Tibial nerve (tissue), 4 donors: ENCODE measurements at regions not wholly inside any gene's neighbourhood (a gene's known extent, or its start where the extent isn't known, plus 50 kb on each side); places are given as distances from the start of the nearest gene placed in this dataset.

Source experiments
- EP300 ChIP-seq, 2 donors: sonication (generic); formaldehyde crosslinking; IDR thresholded peaks; one replicate each; pipeline ENCODE4 v1.6.1; 2017; ENCODE audit warnings: antibody characterized with exemption in 2 of 2, mild to moderate bottlenecking in 1 of 2
- POLR2A ChIP-seq, 2 donors: fragments of 450-650 bp; IDR thresholded peaks; one replicate each; pipeline ENCODE4 v1.6.1; 2017; ENCODE audit warnings: antibody characterized with exemption in 2 of 2, mild to moderate bottlenecking in 2 of 2, moderate library complexity in 2 of 2
- TF ChIP-seq, protein P1 (sequence below), 5 experiments: fragments of 200-600 bp in 3 of 5; fragments of 450-650 bp in 2 of 5; sonication (generic) in 3 of 5; IDR thresholded peaks; one replicate each; pipeline ENCODE4 v1.5.1; 2016 to 2019; ENCODE audit warnings: antibody characterized with exemption in 5 of 5, mild to moderate bottlenecking in 3 of 5, moderate library complexity in 2 of 5

DNA sequence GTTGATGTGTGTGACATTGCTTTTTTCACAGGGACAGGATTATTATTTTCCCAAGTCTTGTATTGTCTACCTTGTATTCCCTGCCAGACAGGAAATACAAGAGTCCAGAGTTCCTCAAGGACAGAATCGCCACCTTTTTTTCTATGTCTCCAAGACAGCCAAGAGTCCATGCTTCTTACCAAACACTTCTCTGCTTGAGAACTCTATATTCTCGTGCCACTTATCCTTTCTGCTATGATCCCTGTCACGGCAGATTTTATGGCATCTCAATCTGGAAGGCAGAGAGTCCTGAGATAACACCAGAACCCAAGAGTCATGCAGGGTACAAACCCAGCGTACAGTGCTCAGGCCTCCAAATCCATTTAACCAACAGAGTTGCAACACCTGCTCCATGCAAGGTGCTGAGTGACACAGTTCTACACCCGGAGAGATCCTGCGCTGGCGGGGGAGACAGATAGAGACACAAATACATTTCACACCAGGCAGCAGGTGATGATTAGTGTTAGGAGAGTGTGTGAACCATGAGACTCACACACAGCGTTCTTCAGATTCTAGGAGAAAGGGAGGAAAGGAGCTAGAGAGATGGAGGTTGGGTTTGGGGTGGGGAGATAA is 107.6 kb downstream of the NAV1 start:
- TF ChIP-seq, protein P1, sequence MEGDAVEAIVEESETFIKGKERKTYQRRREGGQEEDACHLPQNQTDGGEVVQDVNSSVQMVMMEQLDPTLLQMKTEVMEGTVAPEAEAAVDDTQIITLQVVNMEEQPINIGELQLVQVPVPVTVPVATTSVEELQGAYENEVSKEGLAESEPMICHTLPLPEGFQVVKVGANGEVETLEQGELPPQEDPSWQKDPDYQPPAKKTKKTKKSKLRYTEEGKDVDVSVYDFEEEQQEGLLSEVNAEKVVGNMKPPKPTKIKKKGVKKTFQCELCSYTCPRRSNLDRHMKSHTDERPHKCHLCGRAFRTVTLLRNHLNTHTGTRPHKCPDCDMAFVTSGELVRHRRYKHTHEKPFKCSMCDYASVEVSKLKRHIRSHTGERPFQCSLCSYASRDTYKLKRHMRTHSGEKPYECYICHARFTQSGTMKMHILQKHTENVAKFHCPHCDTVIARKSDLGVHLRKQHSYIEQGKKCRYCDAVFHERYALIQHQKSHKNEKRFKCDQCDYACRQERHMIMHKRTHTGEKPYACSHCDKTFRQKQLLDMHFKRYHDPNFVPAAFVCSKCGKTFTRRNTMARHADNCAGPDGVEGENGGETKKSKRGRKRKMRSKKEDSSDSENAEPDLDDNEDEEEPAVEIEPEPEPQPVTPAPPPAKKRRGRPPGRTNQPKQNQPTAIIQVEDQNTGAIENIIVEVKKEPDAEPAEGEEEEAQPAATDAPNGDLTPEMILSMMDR (IDR thresholded peaks at IDR 0.05), result no peak
- no peak for TF ChIP-seq POLR2A (IDR thresholded peaks at IDR 0.05)
- TF ChIP-seq EP300 (IDR thresholded peaks at IDR 0.05), result no peak
